ENCODE measurements at regions not wholly inside any gene's neighbourhood (a gene's known extent, or its start where the extent isn't known, plus 50 kb on each side); places are given as distances from the start of the nearest gene placed in this dataset.

DNA sequence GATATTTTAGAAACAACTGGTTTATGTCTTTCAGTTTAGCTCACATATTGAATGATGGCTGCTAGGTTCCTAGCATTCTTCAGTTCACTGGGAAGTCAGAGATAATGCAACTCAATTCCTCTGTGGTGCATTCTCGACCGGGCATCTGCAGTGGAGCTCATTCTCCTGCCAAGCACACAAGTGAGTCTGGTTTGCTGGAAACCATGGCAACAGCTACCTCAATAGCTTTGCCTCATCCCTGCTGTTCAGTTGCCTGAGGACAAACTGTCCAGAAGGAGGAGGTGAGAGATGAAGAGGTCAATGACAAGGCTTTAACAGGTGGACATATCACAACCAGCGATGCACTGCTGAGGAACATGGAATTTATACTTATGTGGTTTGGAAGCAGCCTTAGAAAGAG lies 816.9 kb downstream of the AACS start:
- TF ChIP-seq POLR2A (IDR thresholded peaks at IDR 0.05; ENCODE audit: low read depth) (no peak), POLR2AphosphoS5 (IDR thresholded peaks at IDR 0.05) (no peak), EP300 (IDR thresholded peaks at IDR 0.05) (no peak)
- TF ChIP-seq, protein P1, sequence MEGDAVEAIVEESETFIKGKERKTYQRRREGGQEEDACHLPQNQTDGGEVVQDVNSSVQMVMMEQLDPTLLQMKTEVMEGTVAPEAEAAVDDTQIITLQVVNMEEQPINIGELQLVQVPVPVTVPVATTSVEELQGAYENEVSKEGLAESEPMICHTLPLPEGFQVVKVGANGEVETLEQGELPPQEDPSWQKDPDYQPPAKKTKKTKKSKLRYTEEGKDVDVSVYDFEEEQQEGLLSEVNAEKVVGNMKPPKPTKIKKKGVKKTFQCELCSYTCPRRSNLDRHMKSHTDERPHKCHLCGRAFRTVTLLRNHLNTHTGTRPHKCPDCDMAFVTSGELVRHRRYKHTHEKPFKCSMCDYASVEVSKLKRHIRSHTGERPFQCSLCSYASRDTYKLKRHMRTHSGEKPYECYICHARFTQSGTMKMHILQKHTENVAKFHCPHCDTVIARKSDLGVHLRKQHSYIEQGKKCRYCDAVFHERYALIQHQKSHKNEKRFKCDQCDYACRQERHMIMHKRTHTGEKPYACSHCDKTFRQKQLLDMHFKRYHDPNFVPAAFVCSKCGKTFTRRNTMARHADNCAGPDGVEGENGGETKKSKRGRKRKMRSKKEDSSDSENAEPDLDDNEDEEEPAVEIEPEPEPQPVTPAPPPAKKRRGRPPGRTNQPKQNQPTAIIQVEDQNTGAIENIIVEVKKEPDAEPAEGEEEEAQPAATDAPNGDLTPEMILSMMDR (IDR thresholded peaks at IDR 0.05) = no peak
